ENCODE measurements at regions not wholly inside any gene's neighbourhood (a gene's known extent, or its start where the extent isn't known, plus 50 kb on each side); places are given as distances from the start of the nearest gene placed in this dataset.

DNA sequence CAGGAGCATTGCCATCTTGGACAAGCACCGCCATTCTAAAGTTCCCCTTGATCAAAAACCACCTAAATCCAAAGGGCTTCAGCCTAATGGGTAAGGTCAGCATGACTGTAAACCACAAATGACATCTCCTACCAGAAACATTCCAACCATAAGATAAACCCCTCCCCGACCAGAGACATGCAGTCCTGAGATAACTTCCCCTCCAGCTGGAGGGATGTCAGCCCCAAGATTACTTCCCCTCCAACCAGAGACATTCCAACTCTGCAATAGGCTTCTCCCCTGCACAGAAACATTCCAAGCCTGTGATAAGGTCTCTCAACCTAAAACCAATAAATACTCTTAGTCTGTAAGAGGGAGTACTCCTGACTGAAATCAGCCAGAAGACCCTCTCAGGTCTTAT lies 62.7 kb upstream of the DNAJC19 start:
- FAIRE-seq, result no peak

DNA sequence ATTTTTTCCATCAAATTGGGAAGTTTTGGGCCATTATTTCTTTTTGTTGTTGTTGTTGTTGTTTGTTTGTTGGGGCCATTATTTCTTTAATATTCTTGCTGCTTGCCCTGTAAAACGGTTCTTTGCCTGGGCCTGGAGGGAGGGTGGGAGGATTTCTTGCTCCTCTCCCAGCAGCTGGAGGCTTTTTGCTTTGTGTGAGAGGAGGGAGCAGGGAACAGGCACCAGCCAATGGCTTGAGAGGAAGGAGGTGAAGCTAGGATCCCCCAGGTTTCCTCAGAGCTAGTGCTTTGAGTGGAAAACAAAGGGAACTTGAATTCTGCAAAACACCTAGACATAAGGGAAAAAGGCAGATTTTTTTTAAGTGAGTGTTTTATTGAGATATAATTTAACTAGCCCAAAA lies 61.2 kb upstream of the DNAJC19 start:
- FAIRE-seq, result no peak

DNA sequence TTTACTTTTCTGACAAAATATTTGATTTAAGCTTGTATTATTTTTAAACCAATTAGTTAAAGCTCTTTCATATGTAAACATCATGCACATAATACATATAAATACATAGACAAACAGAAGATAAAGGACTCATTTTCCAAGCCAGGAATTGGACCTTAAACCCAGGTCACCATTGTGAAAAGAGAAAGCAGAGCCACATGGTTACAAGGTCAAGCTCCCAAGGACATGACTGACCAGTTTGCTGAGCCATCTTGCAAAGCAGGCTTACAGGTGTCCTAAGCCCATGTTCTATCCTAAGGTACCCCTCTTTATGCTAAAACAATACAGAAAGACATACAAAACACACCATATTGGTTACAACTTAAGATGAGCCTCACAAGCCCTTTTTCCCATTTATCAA lies 50.5 kb upstream of the DNAJC19 start:
- FAIRE-seq, result no peak
